A549 (cell line): ENCODE measurements at regions not wholly inside any gene's neighbourhood (a gene's known extent, or its start where the extent isn't known, plus 50 kb on each side); places are given as distances from the start of the nearest gene placed in this dataset.

Experiments used
- CTCF ChIP-seq: fragments of >200 bp; sonication (Bioruptor Twin); formaldehyde crosslinking; IDR thresholded peaks from 3 replicates; pipeline ENCODE4 v1.5.1; 2016
- MAX ChIP-seq: IDR thresholded peaks from 2 replicates; pipeline ENCODE4 v1.6.1; 2012
- MYC ChIP-seq: IDR thresholded peaks from 2 replicates; pipeline ENCODE4 v1.6.1; 2012; ENCODE audit warnings: mild to moderate bottlenecking, inconsistent platforms, low read length, improper control_type of control experiment, borderline replicate concordance
- POLR2A ChIP-seq: IDR thresholded peaks from 2 replicates; pipeline ENCODE4 v1.6.1; 2012; ENCODE audit warnings: mild to moderate bottlenecking, low read length
- RNF2 ChIP-seq: fragments of 200-600 bp; sonication (generic); IDR thresholded peaks from 2 replicates; pipeline ENCODE4 v1.6.1; 2016; ENCODE audit warnings: low read depth, mild to moderate bottlenecking, antibody characterized with exemption, moderate library complexity, borderline replicate concordance
- TP53 ChIP-seq: fragments of 250-450 bp; sonication (Bioruptor Pico); IDR thresholded peaks from 2 replicates; pipeline ENCODE4 v1.5.0; 2021; ENCODE audit warnings: mild to moderate bottlenecking, moderate library complexity

- TF ChIP-seq POLR2A (no peak), CTCF (no peak), MYC (no peak), MAX (no peak), RNF2 (no peak), TP53 (CRISPR knock-in tag) (no peak)
Observed at GRCh38 chr10:21308946-21309345, 216.5 kb downstream of the SKIDA1 start.
